ENCODE measurements at regions not wholly inside any gene's neighbourhood (a gene's known extent, or its start where the extent isn't known, plus 50 kb on each side); places are given as distances from the start of the nearest gene placed in this dataset.

DNA sequence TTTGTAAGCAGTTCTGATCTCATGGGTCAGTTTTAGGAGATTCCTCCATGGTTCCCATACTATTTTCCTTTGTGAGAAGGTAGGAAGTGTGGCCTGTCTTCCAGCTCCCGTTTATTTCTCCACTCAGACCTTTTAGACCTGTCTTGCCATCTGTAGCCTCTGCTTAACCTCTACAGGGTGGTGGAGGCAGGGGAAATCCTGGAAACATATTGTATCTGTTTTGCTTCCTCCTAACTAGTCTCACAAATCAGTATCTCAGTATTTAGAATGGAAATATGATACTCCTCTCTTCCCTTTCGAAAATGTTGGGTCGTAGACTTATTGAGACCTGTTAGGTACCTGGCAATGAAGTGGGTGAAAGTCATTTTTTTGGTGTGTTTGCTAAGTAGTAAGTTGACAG is 399.4 kb upstream of the RGS6 start:
- Mint-ChIP-seq H3K27ac (ENCODE audit: unreplicated experiment) (peak overlapping the region; percentile 89), H3K4me1 (ENCODE audit: low read depth, unreplicated experiment) (peaks cover 25% of the 10 kb centered on the region), H3K27me3 (ENCODE audit: low read depth, unreplicated experiment) (no peaks in the 10 kb centered on the region), H3K9me3 (ENCODE audit: unreplicated experiment) (no peaks in the 10 kb centered on the region), H3K4me3 (ENCODE audit: unreplicated experiment) (no peak overlapping the region), H3K36me3 (ENCODE audit: low read depth, unreplicated experiment) (peaks cover 4% of the 10 kb centered on the region)
- peak overlapping the region; percentile 40 for H3K4me2 ChIP-seq (ENCODE audit: low read length)
- H3K79me2 ChIP-seq (ENCODE audit: insufficient read depth, low read length) = peaks cover 15% of the 10 kb centered on the region
- H3K4me1 ChIP-seq (ENCODE audit: insufficient read depth, low read length) = peaks cover 24% of the 10 kb centered on the region
- peak overlapping the region; percentile 79 for H3K27ac ChIP-seq (ENCODE audit: low read depth, low read length)
- H3K36me3 ChIP-seq (ENCODE audit: insufficient read depth, low read length) = no peaks in the 10 kb centered on the region
- no peaks in the 10 kb centered on the region for H4K20me1 ChIP-seq (ENCODE audit: insufficient read depth, low read length)
- peak overlapping the region; percentile 41 for H3K9ac ChIP-seq (ENCODE audit: low read length)
- FAIRE-seq = no peak
- no peaks in the 10 kb centered on the region for H3K9me3 ChIP-seq (ENCODE audit: insufficient read depth, low read depth, low read length)
- DNase-seq (ENCODE audit: low read depth) = no peak
- no peak for TF ChIP-seq EZH2 (IDR thresholded peaks at IDR 0.05; ENCODE audit: insufficient read depth, low read length)
- TF ChIP-seq, protein P1, sequence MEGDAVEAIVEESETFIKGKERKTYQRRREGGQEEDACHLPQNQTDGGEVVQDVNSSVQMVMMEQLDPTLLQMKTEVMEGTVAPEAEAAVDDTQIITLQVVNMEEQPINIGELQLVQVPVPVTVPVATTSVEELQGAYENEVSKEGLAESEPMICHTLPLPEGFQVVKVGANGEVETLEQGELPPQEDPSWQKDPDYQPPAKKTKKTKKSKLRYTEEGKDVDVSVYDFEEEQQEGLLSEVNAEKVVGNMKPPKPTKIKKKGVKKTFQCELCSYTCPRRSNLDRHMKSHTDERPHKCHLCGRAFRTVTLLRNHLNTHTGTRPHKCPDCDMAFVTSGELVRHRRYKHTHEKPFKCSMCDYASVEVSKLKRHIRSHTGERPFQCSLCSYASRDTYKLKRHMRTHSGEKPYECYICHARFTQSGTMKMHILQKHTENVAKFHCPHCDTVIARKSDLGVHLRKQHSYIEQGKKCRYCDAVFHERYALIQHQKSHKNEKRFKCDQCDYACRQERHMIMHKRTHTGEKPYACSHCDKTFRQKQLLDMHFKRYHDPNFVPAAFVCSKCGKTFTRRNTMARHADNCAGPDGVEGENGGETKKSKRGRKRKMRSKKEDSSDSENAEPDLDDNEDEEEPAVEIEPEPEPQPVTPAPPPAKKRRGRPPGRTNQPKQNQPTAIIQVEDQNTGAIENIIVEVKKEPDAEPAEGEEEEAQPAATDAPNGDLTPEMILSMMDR (IDR thresholded peaks at IDR 0.05; ENCODE audit: insufficient read depth, low read depth, low read length) = no peak
- no peak overlapping the region for H3K4me3 ChIP-seq (ENCODE audit: insufficient read depth, low read depth, low read length)
- no peak overlapping the region for H2AFZ ChIP-seq (ENCODE audit: low read depth, low read length)
- no peaks in the 10 kb centered on the region for H3K27me3 ChIP-seq (ENCODE audit: insufficient read depth, low read length)

- Histone ChIP-seq H3K9me3 (ENCODE audit: insufficient read depth, low read depth, low read length) (no peaks in the 10 kb centered on the region), H3K4me3 (ENCODE audit: insufficient read depth, low read depth, low read length) (no peak overlapping the region), H3K79me2 (ENCODE audit: insufficient read depth, low read length) (peaks cover 16% of the 10 kb centered on the region), H3K9ac (ENCODE audit: low read length) (no peak overlapping the region), H3K36me3 (ENCODE audit: insufficient read depth, low read length) (no peaks in the 10 kb centered on the region), H3K27me3 (ENCODE audit: insufficient read depth, low read length) (no peaks in the 10 kb centered on the region), H4K20me1 (ENCODE audit: insufficient read depth, low read length) (peaks cover 2% of the 10 kb centered on the region), H2AFZ (ENCODE audit: low read depth, low read length) (no peak overlapping the region), H3K4me2 (ENCODE audit: low read length) (no peak overlapping the region), H3K27ac (ENCODE audit: low read depth, low read length) (peak overlapping the region; percentile 79), H3K4me1 (ENCODE audit: insufficient read depth, low read length) (peaks cover 24% of the 10 kb centered on the region)
- Mint-ChIP-seq H3K4me3 (ENCODE audit: unreplicated experiment) (no peak overlapping the region), H3K27me3 (ENCODE audit: low read depth, unreplicated experiment) (no peaks in the 10 kb centered on the region), H3K27ac (ENCODE audit: unreplicated experiment) (peak overlapping the region; percentile 48), H3K9me3 (ENCODE audit: unreplicated experiment) (no peaks in the 10 kb centered on the region), H3K36me3 (ENCODE audit: low read depth, unreplicated experiment) (peaks cover 4% of the 10 kb centered on the region), H3K4me1 (ENCODE audit: low read depth, unreplicated experiment) (peaks cover 29% of the 10 kb centered on the region)
- no peak for FAIRE-seq
- TF ChIP-seq, protein P1 (IDR thresholded peaks at IDR 0.05; ENCODE audit: insufficient read depth, low read depth, low read length) = no peak
- TF ChIP-seq EZH2 (IDR thresholded peaks at IDR 0.05; ENCODE audit: insufficient read depth, low read length) = no peak
- DNase-seq (ENCODE audit: low read depth) = peak; percentile 87
These were observed 398.8 kb upstream of the RGS6 start for GRCh38 chr14:71533390-71533789.

- Histone ChIP-seq H3K4me1 (ENCODE audit: insufficient read depth, low read length) (peaks cover 24% of the 10 kb centered on the region), H3K79me2 (ENCODE audit: insufficient read depth, low read length) (peaks cover 20% of the 10 kb centered on the region), H3K27ac (ENCODE audit: low read depth, low read length) (peak overlapping the region; percentile 79), H3K27me3 (ENCODE audit: insufficient read depth, low read length) (no peaks in the 10 kb centered on the region), H2AFZ (ENCODE audit: low read depth, low read length) (no peak overlapping the region), H3K36me3 (ENCODE audit: insufficient read depth, low read length) (no peaks in the 10 kb centered on the region), H3K9me3 (ENCODE audit: insufficient read depth, low read depth, low read length) (no peaks in the 10 kb centered on the region), H4K20me1 (ENCODE audit: insufficient read depth, low read length) (peaks cover 3% of the 10 kb centered on the region), H3K4me2 (ENCODE audit: low read length) (no peak overlapping the region), H3K4me3 (ENCODE audit: insufficient read depth, low read depth, low read length) (no peak overlapping the region), H3K9ac (ENCODE audit: low read length) (no peak overlapping the region)
- H3K36me3 Mint-ChIP-seq (ENCODE audit: low read depth, unreplicated experiment) = peaks cover 4% of the 10 kb centered on the region
- peaks cover 29% of the 10 kb centered on the region for H3K4me1 Mint-ChIP-seq (ENCODE audit: low read depth, unreplicated experiment)
- TF ChIP-seq, protein P1 (IDR thresholded peaks at IDR 0.05; ENCODE audit: insufficient read depth, low read depth, low read length) = no peak
- no peak for TF ChIP-seq EZH2 (IDR thresholded peaks at IDR 0.05; ENCODE audit: insufficient read depth, low read length)
- H3K4me3 Mint-ChIP-seq (ENCODE audit: unreplicated experiment) = no peak overlapping the region
- H3K27ac Mint-ChIP-seq (ENCODE audit: unreplicated experiment) = peak overlapping the region; percentile 48
- H3K27me3 Mint-ChIP-seq (ENCODE audit: low read depth, unreplicated experiment) = no peaks in the 10 kb centered on the region
- no peak for DNase-seq (ENCODE audit: low read depth)
- H3K9me3 Mint-ChIP-seq (ENCODE audit: unreplicated experiment) = no peaks in the 10 kb centered on the region
- no peak for FAIRE-seq
These were observed 398.4 kb upstream of the RGS6 start for GRCh38 chr14:71533800-71534199.
